ENCODE measurements at regions not wholly inside any gene's neighbourhood (a gene's known extent, or its start where the extent isn't known, plus 50 kb on each side); places are given as distances from the start of the nearest gene placed in this dataset.

DNA sequence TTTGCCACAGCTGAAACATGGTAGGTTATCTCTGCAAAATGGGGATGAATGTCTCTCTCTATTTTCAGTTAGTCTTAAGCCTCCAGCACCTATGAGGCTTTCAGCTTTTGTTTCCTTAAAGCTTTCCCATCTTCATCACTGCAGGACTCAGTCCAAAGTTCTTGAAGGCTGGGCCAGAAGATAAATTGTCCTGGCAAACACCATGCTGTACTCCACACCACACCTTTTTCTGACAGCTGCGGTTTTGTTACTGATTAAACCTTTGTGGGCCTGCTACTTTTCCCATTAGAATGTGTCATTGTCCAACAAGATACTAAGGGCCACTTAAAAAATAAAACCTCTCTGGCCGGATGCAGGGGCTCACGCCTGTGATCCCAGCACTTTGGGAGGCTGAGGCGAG is 87.2 kb upstream of the A1CF start:
- TF ChIP-seq, protein P1, sequence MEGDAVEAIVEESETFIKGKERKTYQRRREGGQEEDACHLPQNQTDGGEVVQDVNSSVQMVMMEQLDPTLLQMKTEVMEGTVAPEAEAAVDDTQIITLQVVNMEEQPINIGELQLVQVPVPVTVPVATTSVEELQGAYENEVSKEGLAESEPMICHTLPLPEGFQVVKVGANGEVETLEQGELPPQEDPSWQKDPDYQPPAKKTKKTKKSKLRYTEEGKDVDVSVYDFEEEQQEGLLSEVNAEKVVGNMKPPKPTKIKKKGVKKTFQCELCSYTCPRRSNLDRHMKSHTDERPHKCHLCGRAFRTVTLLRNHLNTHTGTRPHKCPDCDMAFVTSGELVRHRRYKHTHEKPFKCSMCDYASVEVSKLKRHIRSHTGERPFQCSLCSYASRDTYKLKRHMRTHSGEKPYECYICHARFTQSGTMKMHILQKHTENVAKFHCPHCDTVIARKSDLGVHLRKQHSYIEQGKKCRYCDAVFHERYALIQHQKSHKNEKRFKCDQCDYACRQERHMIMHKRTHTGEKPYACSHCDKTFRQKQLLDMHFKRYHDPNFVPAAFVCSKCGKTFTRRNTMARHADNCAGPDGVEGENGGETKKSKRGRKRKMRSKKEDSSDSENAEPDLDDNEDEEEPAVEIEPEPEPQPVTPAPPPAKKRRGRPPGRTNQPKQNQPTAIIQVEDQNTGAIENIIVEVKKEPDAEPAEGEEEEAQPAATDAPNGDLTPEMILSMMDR (IDR thresholded peaks at IDR 0.05 in 4 of 5, conservative IDR thresholded peaks at IDR 0.05 in 1 of 5), result no peak
- no peak for TF ChIP-seq POLR2A (IDR thresholded peaks at IDR 0.05)
